Tibial artery (tissue), 4 donors: ENCODE measurements at regions not wholly inside any gene's neighbourhood (a gene's known extent, or its start where the extent isn't known, plus 50 kb on each side); places are given as distances from the start of the nearest gene placed in this dataset.
"Not testable (repeated sequence)": the region's sequence is repeated elsewhere in the genome, so short reads cannot be mapped to it uniquely, and the experiment has no call there.

Experiments used
- DNase-seq, 2 donors: peaks; one replicate each; pipeline ENCODE4 v3.0.0-alpha.2; 2019
- H3K27ac ChIP-seq, 2 donors: fragments of 200-600 bp; sonication (generic) in 1 of 2; 1 replicate in 1 of 2; 2 replicates in 1 of 2; pipeline ENCODE4 v1.5.1; 2018 to 2019; ENCODE audit warnings: mild to moderate bottlenecking in 1 of 2
- H3K27me3 ChIP-seq, 2 donors: fragments of 200-600 bp; sonication (generic) in 1 of 2; one replicate each; pipeline versions ENCODE4 v1.5.1 to v1.6.0; 2016 to 2019
- H3K36me3 ChIP-seq, 3 donors: fragments of 200-600 bp; sonication (generic) in 2 of 3; one replicate each; pipeline ENCODE4 v1.5.1; 2016 to 2019; ENCODE audit warnings: mild to moderate bottlenecking in 2 of 3
- H3K4me1 ChIP-seq, 4 donors: fragments of 200-600 bp; sonication (generic) in 2 of 4; 1 replicate in 3 of 4; 2 replicates in 1 of 4; pipeline ENCODE4 v1.5.1; 2016 to 2019
- H3K4me3 ChIP-seq, 2 donors: fragments of 200-600 bp; sonication (generic) in 1 of 2; 1 replicate in 1 of 2; 2 replicates in 1 of 2; pipeline ENCODE4 v1.5.1; 2018 to 2019; ENCODE audit warnings: mild to moderate bottlenecking in 2 of 2
- H3K9me3 ChIP-seq, 3 donors: fragments of 200-600 bp; sonication (generic) in 1 of 3; one replicate each; pipeline ENCODE4 v1.5.1; 2016 to 2019
- intact Hi-C: fragments of 100-400 bp; cut with DNase I; formaldehyde crosslinking; loops from one replicate; pipeline ENCODE4 v1.15.0; 2023; ENCODE audit warnings: low total_unique reads
- TF ChIP-seq, protein P1 (sequence below), 2 experiments: fragments of 200-600 bp in 1 of 2; fragments of 450-650 bp in 1 of 2; IDR thresholded peaks; one replicate each; pipeline ENCODE4 v1.5.1; 2017 to 2019; ENCODE audit warnings: antibody characterized with exemption in 2 of 2, mild to moderate bottlenecking in 1 of 2, moderate library complexity in 1 of 2

DNA sequence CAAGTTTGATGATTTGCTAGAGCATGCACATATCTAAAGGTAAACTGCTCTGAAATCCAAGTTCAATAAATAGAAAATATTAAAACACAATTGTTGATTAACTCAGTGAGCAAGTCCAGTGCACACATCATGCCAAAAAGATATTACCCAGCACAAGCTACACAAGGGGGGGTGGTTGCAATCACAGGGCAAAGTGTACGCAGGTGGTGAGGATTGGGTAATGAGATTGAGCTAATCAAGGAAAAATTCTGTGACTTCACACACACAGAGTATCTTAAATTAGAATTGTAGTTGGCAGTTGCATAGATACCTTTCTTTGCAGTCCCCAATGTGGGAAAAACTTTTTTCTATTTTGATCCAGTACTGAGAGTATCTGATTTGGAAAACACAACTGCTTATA, 156.1 kb upstream of the NTRK2 start:
- intact Hi-C loops = no loop called here
- Histone ChIP-seq H3K27me3 (no peaks in the 10 kb centered on the region), H3K9me3 (peaks cover 0 to 8% (median 1%) of the 10 kb centered on the region in 3 donors), H3K4me3 (no peak overlapping the region), H3K27ac (no peak overlapping the region), H3K4me1 (no peaks in the 10 kb centered on the region), H3K36me3 (no peaks in the 10 kb centered on the region)
- TF ChIP-seq, protein P1, sequence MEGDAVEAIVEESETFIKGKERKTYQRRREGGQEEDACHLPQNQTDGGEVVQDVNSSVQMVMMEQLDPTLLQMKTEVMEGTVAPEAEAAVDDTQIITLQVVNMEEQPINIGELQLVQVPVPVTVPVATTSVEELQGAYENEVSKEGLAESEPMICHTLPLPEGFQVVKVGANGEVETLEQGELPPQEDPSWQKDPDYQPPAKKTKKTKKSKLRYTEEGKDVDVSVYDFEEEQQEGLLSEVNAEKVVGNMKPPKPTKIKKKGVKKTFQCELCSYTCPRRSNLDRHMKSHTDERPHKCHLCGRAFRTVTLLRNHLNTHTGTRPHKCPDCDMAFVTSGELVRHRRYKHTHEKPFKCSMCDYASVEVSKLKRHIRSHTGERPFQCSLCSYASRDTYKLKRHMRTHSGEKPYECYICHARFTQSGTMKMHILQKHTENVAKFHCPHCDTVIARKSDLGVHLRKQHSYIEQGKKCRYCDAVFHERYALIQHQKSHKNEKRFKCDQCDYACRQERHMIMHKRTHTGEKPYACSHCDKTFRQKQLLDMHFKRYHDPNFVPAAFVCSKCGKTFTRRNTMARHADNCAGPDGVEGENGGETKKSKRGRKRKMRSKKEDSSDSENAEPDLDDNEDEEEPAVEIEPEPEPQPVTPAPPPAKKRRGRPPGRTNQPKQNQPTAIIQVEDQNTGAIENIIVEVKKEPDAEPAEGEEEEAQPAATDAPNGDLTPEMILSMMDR (IDR thresholded peaks at IDR 0.05) = no peak
- no peak for DNase-seq

DNA sequence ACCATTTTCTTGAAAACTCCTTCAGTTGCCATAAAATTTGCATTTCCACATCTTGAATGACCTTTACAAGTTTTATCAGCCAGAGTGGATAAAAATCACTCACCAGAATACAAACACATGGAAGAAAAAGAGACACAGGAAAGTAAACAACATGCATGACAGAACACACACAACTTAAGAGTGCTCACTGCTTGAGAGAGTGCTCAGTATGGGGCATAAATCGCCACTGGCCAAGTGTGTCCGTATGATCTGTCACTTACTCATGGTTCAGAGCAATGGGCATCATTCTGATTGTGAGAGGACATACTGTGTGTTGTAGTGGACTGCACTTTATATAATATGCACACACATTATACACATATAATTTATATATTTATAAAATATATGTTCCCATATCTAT, 155.6 kb upstream of the NTRK2 start:
- H3K9me3 ChIP-seq = peaks cover 0 to 8% (median 0%) of the 10 kb centered on the region in 3 donors
- TF ChIP-seq, protein P1 (IDR thresholded peaks at IDR 0.05) = no peak
- H3K27me3 ChIP-seq = no peaks in the 10 kb centered on the region
- intact Hi-C loops = no loop called here
- DNase-seq = no peak
- H3K4me1 ChIP-seq = no peaks in the 10 kb centered on the region
- no peak overlapping the region for H3K4me3 ChIP-seq
- H3K36me3 ChIP-seq = no peaks in the 10 kb centered on the region
- H3K27ac ChIP-seq = no peak overlapping the region

GRCh38 chr9:84514421-84514820, 155.1 kb upstream of the NTRK2 start:
- Histone ChIP-seq H3K4me1 (no peaks in the 10 kb centered on the region), H3K27me3 (no peaks in the 10 kb centered on the region), H3K9me3 (peaks cover 0 to 8% (median 0%) of the 10 kb centered on the region in 3 donors), H3K36me3 (no peaks in the 10 kb centered on the region), H3K27ac (no peak overlapping the region), H3K4me3 (no peak overlapping the region)
- no peak for DNase-seq
- intact Hi-C loops = no loop called here
- TF ChIP-seq, protein P1 (IDR thresholded peaks at IDR 0.05) = no peak

DNA sequence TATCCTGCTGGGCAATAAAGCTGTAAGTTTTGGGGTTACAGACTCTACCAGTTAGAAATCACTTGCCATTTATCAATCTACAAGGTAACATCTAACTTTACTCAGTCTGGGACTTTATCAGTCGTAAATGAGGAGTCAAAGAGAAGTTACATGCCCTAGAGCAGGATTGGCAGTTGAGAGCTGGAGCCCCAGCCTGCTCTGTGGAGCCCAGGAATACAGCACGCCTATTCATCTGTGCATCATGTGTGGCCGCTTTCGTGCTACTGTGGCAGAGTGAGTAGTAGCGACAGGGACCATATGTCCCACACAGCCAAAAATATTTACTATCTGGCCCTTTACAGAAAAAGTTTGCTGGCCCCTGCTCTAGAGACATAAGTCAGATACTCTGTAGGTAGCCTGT, 152.5 kb upstream of the NTRK2 start:
- H3K27ac ChIP-seq = no peak overlapping the region
- no peaks in the 10 kb centered on the region for H3K4me1 ChIP-seq
- no peaks in the 10 kb centered on the region for H3K36me3 ChIP-seq
- peaks cover 0 to 8% (median 0%) of the 10 kb centered on the region in 3 donors for H3K9me3 ChIP-seq
- TF ChIP-seq, protein P1 (IDR thresholded peaks at IDR 0.05) = no peak
- no peak overlapping the region for H3K4me3 ChIP-seq
- H3K27me3 ChIP-seq = no peaks in the 10 kb centered on the region
- DNase-seq = no peak
- intact Hi-C loops = no loop called here

DNA sequence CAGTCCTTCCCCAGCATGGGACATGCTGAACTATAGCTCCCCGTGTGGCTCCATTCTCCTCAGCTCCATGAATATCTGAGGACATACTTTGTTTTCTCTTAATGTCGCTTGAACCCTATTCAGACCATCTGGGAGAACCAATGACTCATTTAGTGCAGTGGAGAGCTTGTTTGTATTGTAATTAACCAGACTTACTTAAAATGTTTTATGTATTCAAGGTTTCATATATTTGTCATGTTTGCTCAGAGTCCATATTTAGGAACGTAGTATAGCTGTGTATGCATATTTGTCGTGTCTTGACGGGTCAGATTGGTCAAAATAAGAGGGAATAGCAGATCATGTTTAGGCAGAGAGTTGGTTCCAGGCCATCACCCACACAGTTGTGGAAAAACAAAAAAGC, 150.1 kb upstream of the NTRK2 start:
- no peak for DNase-seq
- Histone ChIP-seq H3K27ac (no peak overlapping the region), H3K4me3 (no peak overlapping the region), H3K27me3 (no peaks in the 10 kb centered on the region), H3K4me1 (no peaks in the 10 kb centered on the region), H3K36me3 (no peaks in the 10 kb centered on the region), H3K9me3 (peaks cover 0 to 8% (median 0%) of the 10 kb centered on the region in 3 donors)
- intact Hi-C loops = no loop called here
- TF ChIP-seq, protein P1 (IDR thresholded peaks at IDR 0.05) = no peak

DNA sequence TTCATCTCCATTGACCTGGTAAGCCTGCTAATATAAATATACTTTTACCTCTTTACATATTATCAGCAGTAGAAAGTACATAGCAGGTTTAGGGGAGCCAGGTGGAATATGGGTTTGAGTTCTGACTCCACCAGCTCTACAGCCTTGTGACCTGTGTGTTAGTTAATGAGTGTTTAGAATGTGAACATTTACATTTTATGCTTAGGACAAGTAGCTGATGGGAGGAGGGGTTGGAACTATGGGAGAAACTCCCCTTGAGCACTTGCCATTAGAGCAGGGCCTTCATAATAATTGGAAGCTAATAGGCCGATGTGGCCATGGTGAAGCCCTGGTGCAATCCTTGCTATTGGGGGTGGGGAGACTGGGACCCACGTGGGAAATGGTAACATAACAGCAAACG, 148.3 kb upstream of the NTRK2 start:
- Histone ChIP-seq H3K4me1 (no peaks in the 10 kb centered on the region), H3K36me3 (no peaks in the 10 kb centered on the region), H3K9me3 (peaks cover 0 to 8% (median 0%) of the 10 kb centered on the region in 3 donors), H3K27me3 (no peaks in the 10 kb centered on the region), H3K27ac (no peak overlapping the region), H3K4me3 (no peak overlapping the region)
- TF ChIP-seq, protein P1 (IDR thresholded peaks at IDR 0.05) = no peak
- DNase-seq = no peak
- intact Hi-C loops = no loop called here

DNA sequence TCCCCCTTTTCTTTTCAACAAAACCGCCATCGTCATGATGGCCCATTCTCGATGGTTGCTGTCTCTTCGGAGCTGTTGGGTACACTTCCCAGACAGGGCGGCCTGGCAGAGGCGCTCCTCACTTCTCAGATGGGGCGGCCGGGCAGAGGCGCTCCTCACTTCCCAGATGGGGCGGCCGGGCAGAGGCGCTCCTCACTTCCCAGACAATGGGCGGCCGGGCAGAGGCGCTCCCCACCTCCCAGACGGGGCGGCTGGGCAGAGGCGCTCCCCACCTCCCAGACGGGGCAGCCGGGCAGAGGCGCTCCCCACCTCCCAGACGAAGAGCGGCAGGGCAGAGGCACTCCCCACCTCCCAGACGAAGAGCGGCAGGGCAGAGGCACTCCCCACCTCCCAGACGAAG, 143.3 kb upstream of the NTRK2 start:
- DNase-seq, H3K27me3 ChIP-seq, H3K36me3 ChIP-seq, H3K27ac ChIP-seq, H3K4me3 ChIP-seq, H3K9me3 ChIP-seq, intact Hi-C loops, H3K4me1 ChIP-seq: not testable (repeated sequence)

- intact Hi-C loops, H3K9me3 ChIP-seq, DNase-seq: not testable (repeated sequence)
These were observed 142.3 kb upstream of the NTRK2 start for GRCh38 chr9:84527060-84527720.

More at GRCh38 chr9:84527060-84527720, 142.3 kb upstream of the NTRK2 start:
- not testable (repeated sequence) for H3K27me3 ChIP-seq, H3K36me3 ChIP-seq, H3K4me1 ChIP-seq, H3K4me3 ChIP-seq, H3K27ac ChIP-seq
